Ascending aorta (tissue), 2 donors: ENCODE measurements at regions not wholly inside any gene's neighbourhood (a gene's known extent, or its start where the extent isn't known, plus 50 kb on each side); places are given as distances from the start of the nearest gene placed in this dataset.

Source experiments
- DNase-seq, 2 donors: peaks; one replicate each; pipeline ENCODE4 v3.0.0-alpha.2; 2019; ENCODE audit warnings: low spot score in 2 of 2
- H3K27ac ChIP-seq, 2 donors: fragments of 200-600 bp; sonication (generic); one replicate each; pipeline ENCODE4 v1.5.1; 2016 to 2017; ENCODE audit warnings: mild to moderate bottlenecking in 1 of 2
- H3K27me3 ChIP-seq: fragments of 200-600 bp; sonication (generic); one replicate; pipeline ENCODE4 v1.5.1; 2017
- H3K36me3 ChIP-seq, 2 donors: fragments of 200-600 bp; sonication (generic); one replicate each; pipeline ENCODE4 v1.5.1; 2016
- H3K4me1 ChIP-seq, 2 donors: fragments of 200-600 bp; sonication (generic); one replicate each; pipeline ENCODE4 v1.5.1; 2016 to 2017; ENCODE audit warnings: mild to moderate bottlenecking in 1 of 2
- H3K4me3 ChIP-seq, 2 donors: fragments of 200-600 bp; sonication (generic); one replicate each; pipeline ENCODE4 v1.5.1; 2016 to 2017; ENCODE audit warnings: mild to moderate bottlenecking in 1 of 2
- H3K9me3 ChIP-seq, 2 donors: fragments of 200-600 bp; sonication (generic); one replicate each; pipeline ENCODE4 v1.5.1; 2016
- CTCF ChIP-seq, 3 experiments: fragments of 200-600 bp in 2 of 3; fragments of 450-650 bp in 1 of 3; sonication (generic) in 2 of 3; IDR thresholded peaks; one replicate each; pipeline ENCODE4 v1.5.1; 2016 to 2019; ENCODE audit warnings: antibody characterized with exemption in 3 of 3, mild to moderate bottlenecking in 1 of 3, moderate library complexity in 1 of 3
- intact Hi-C: fragments of 100-400 bp; cut with DNase I; formaldehyde crosslinking; loops from one replicate; pipeline ENCODE4 v1.15.1; 2023

- no peaks in the 10 kb centered on the region for H3K4me1 ChIP-seq
- no peak for TF ChIP-seq CTCF (IDR thresholded peaks at IDR 0.05)
- DNase-seq, result no peak
- no peaks in the 10 kb centered on the region for H3K9me3 ChIP-seq
- H3K27ac ChIP-seq, result no peak overlapping the region
- no peaks in the 10 kb centered on the region for H3K27me3 ChIP-seq
- no peak overlapping the region for H3K4me3 ChIP-seq
- intact Hi-C loops, result no loop called here
- no peaks in the 10 kb centered on the region for H3K36me3 ChIP-seq
These were observed 360.4 kb upstream of the ZC3H15 start for GRCh38 chr2:186125625-186126024.

GRCh38 chr2:186126181-186126580, 359.9 kb upstream of the ZC3H15 start:
- no peak for TF ChIP-seq CTCF (IDR thresholded peaks at IDR 0.05)
- no peak overlapping the region for H3K27ac ChIP-seq
- intact Hi-C loops, result no loop called here
- no peaks in the 10 kb centered on the region for H3K4me1 ChIP-seq
- H3K9me3 ChIP-seq, result no peaks in the 10 kb centered on the region
- no peaks in the 10 kb centered on the region for H3K36me3 ChIP-seq
- DNase-seq, result no peak
- H3K4me3 ChIP-seq, result no peak overlapping the region
- no peaks in the 10 kb centered on the region for H3K27me3 ChIP-seq

- no peak for DNase-seq
- H3K9me3 ChIP-seq, result no peaks in the 10 kb centered on the region
- no peaks in the 10 kb centered on the region for H3K4me1 ChIP-seq
- no peaks in the 10 kb centered on the region for H3K27me3 ChIP-seq
- no peak for TF ChIP-seq CTCF (IDR thresholded peaks at IDR 0.05)
- no peak overlapping the region for H3K27ac ChIP-seq
- H3K4me3 ChIP-seq, result no peak overlapping the region
- intact Hi-C loops, result no loop called here
- no peaks in the 10 kb centered on the region for H3K36me3 ChIP-seq
These were observed 356.1 kb upstream of the ZC3H15 start for GRCh38 chr2:186129767-186130581.

- intact Hi-C loops, result no loop called here
- no peak for TF ChIP-seq CTCF (IDR thresholded peaks at IDR 0.05)
- H3K4me1 ChIP-seq, result no peaks in the 10 kb centered on the region
- H3K27me3 ChIP-seq, result no peaks in the 10 kb centered on the region
- H3K36me3 ChIP-seq, result no peaks in the 10 kb centered on the region
- no peaks in the 10 kb centered on the region for H3K9me3 ChIP-seq
- no peak overlapping the region for H3K27ac ChIP-seq
- H3K4me3 ChIP-seq, result no peak overlapping the region
- no peak for DNase-seq
These were observed 355.1 kb upstream of the ZC3H15 start for GRCh38 chr2:186130748-186131641.

- no peak overlapping the region for H3K27ac ChIP-seq
- no peaks in the 10 kb centered on the region for H3K9me3 ChIP-seq
- intact Hi-C loops, result no loop called here
- no peaks in the 10 kb centered on the region for H3K4me1 ChIP-seq
- TF ChIP-seq CTCF (IDR thresholded peaks at IDR 0.05), result no peak
- H3K4me3 ChIP-seq, result no peak overlapping the region
- no peaks in the 10 kb centered on the region for H3K36me3 ChIP-seq
- H3K27me3 ChIP-seq, result no peaks in the 10 kb centered on the region
- no peak for DNase-seq
These were observed 350.4 kb upstream of the ZC3H15 start for GRCh38 chr2:186135686-186136085.
